ENCODE measurements at regions not wholly inside any gene's neighbourhood (a gene's known extent, or its start where the extent isn't known, plus 50 kb on each side); places are given as distances from the start of the nearest gene placed in this dataset.

DNA sequence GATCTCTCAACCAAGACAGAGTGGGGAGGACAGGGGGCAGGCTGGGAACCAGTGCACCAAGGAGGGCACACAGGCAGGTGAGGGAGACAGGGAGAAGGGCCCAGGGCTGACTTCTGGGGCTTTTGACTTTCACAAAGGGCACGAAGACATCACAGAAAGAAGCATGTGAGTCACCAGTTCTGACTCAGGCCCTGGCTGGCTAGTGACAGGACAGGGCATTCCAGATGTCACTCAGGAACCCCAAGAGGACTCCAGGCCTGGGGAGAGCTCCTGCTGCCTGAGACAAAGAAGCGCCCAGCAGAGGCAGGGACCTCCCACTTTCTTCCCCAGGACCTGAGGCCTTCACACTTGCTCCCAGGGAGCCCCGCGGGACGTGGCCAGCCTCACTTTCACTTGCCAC, 497.2 kb downstream of the BUD13 start:
- H3K4me3 ChIP-seq: no peak overlapping the region
- no peak for DNase-seq (ENCODE audit: low spot score in 2 of 2)
- 69% methylated on average over 5 of the region's 5 CpGs for WGBS
- no peak overlapping the region for H3K27ac ChIP-seq
- H3K27me3 ChIP-seq: peaks cover 21% of the 10 kb centered on the region
- no peaks in the 10 kb centered on the region for H3K9me3 ChIP-seq
- H3K4me1 ChIP-seq: peaks cover 4% of the 10 kb centered on the region
- H3K36me3 ChIP-seq: no peaks in the 10 kb centered on the region
- TF ChIP-seq EP300 (IDR thresholded peaks at IDR 0.05) (no peak), POLR2AphosphoS5 (IDR thresholded peaks at IDR 0.05) (no peak), POLR2A (IDR thresholded peaks at IDR 0.05) (no peak)
- TF ChIP-seq, protein P1, sequence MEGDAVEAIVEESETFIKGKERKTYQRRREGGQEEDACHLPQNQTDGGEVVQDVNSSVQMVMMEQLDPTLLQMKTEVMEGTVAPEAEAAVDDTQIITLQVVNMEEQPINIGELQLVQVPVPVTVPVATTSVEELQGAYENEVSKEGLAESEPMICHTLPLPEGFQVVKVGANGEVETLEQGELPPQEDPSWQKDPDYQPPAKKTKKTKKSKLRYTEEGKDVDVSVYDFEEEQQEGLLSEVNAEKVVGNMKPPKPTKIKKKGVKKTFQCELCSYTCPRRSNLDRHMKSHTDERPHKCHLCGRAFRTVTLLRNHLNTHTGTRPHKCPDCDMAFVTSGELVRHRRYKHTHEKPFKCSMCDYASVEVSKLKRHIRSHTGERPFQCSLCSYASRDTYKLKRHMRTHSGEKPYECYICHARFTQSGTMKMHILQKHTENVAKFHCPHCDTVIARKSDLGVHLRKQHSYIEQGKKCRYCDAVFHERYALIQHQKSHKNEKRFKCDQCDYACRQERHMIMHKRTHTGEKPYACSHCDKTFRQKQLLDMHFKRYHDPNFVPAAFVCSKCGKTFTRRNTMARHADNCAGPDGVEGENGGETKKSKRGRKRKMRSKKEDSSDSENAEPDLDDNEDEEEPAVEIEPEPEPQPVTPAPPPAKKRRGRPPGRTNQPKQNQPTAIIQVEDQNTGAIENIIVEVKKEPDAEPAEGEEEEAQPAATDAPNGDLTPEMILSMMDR (IDR thresholded peaks at IDR 0.05): no peak

DNA sequence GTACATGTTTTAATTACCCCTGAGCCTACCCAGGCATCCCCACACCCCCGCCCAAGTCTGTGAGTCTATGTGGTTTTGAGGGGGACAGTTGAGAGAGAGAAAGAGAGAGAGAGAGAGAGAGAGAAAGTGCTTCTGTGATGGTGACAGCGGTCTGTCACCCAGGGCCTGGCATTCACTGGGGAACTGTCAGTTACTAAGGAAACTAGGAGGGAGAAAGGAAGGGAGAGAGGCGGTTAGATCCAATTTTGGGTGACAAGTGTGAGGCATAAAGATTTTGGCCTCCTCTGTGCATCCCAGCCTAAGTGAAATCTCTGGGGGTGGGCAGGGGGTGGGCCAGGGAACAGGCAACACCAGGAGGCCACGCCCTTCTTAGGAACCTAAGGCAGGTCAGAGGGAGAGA, 498.3 kb downstream of the BUD13 start:
- Histone ChIP-seq H3K27me3 (peaks cover 24% of the 10 kb centered on the region), H3K36me3 (no peaks in the 10 kb centered on the region), H3K27ac (no peak overlapping the region), H3K9me3 (no peaks in the 10 kb centered on the region), H3K4me3 (no peak overlapping the region), H3K4me1 (peaks cover 4% of the 10 kb centered on the region)
- TF ChIP-seq POLR2AphosphoS5 (IDR thresholded peaks at IDR 0.05): no peak
- TF ChIP-seq EP300 (IDR thresholded peaks at IDR 0.05): no peak
- no peak for TF ChIP-seq POLR2A (IDR thresholded peaks at IDR 0.05)
- TF ChIP-seq, protein P1 (IDR thresholded peaks at IDR 0.05): no peak
- 77% methylated on average over 4 of the region's 4 CpGs for WGBS
- no peak for DNase-seq (ENCODE audit: low spot score in 2 of 2)

DNA sequence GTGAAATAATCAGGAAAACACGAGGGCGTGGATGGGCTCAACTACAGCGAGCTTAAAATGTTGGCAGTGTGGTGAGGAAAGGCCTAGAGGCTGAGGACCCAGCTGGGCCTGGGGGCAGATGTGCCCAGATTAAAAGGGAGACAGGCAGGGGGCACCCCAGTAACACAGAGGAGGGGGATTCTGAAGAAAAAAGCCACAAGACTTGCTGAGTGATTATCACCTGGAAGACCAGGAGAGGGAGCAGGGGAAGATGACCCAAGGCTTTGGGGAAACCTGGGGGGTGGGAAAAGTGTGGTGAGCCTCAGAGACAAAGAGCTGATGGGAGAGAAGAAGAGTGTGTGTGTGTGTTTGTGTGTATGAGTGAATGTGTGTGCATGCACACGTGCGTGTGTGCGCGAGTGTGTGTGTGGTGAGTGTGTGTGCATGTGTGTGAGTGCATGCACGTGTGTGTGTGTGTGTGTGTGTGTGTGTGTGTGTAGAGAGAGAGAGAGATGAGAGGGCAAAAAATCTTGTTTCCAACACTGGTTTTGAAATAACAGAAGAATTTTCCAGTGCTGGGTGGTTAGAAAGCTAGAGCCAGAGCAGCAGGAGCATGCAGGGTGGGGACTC, 500.5 kb downstream of the BUD13 start:
- Histone ChIP-seq H3K36me3 (no peaks in the 10 kb centered on the region), H3K4me3 (no peak overlapping the region), H3K4me1 (peaks cover 4% of the 10 kb centered on the region), H3K9me3 (no peaks in the 10 kb centered on the region), H3K27me3 (peaks cover 24% of the 10 kb centered on the region), H3K27ac (no peak overlapping the region)
- 61% methylated on average over 8 of the region's 8 CpGs for WGBS
- no peak for DNase-seq (ENCODE audit: low spot score in 2 of 2)
- no peak for TF ChIP-seq POLR2AphosphoS5 (IDR thresholded peaks at IDR 0.05)
- TF ChIP-seq, protein P1 (IDR thresholded peaks at IDR 0.05): no peak
- no peak for TF ChIP-seq EP300 (IDR thresholded peaks at IDR 0.05)

DNA sequence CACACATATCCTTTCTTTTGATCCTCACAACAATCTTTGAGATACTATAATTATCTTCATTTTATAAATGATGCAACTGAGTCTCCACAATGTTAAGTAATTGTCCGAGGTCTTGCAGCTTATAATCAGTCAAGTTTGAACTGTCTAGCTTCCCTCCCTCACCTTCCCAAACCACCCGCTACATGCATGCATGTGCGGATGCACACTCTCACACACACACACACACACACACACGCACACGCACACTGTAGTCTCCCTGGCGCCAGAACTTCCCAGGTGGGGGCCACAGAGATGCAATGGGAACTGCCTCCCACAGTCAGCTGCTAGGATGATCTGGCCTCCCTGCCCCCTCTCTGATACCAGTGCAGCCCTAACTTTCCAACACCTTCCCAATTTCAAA, 501.3 kb downstream of the BUD13 start:
- no peaks in the 10 kb centered on the region for H3K36me3 ChIP-seq
- no peak overlapping the region for H3K27ac ChIP-seq
- no peak for DNase-seq (ENCODE audit: low spot score in 2 of 2)
- no peak for TF ChIP-seq POLR2A (IDR thresholded peaks at IDR 0.05)
- no peak for TF ChIP-seq EP300 (IDR thresholded peaks at IDR 0.05)
- TF ChIP-seq, protein P1 (IDR thresholded peaks at IDR 0.05): no peak
- TF ChIP-seq POLR2AphosphoS5 (IDR thresholded peaks at IDR 0.05): no peak
- H3K27me3 ChIP-seq: peaks cover 22% of the 10 kb centered on the region
- 81% methylated on average over 6 of the region's 6 CpGs for WGBS
- peaks cover 2% of the 10 kb centered on the region for H3K4me1 ChIP-seq
- H3K4me3 ChIP-seq: no peak overlapping the region
- no peaks in the 10 kb centered on the region for H3K9me3 ChIP-seq

DNA sequence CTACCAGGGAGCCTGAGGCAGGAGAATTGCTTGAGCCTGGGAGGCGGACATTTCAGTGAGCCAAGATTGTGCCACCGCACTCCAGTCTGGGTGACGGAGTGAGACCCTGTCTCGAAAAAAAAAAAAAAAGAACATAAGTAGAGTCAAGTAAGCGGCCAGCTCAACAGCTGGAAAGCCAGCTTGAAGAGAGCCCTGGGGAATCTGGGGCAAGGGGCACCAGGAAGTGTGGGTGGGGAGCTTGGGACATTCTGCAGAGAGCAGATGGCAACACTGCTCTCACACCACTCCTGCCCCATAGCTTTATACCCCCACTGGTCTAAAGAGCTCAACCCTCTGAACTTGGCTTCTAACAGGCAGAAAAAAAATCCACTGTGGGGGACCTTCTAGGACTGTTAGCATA, 505.6 kb downstream of the BUD13 start:
- no peak for DNase-seq (ENCODE audit: low spot score in 2 of 2)
- Histone ChIP-seq H3K9me3 (no peaks in the 10 kb centered on the region), H3K4me1 (no peaks in the 10 kb centered on the region), H3K4me3 (no peak overlapping the region), H3K27ac (no peak overlapping the region), H3K36me3 (no peaks in the 10 kb centered on the region), H3K27me3 (peaks cover 28% of the 10 kb centered on the region)
- WGBS: 78% methylated on average over 5 of the region's 5 CpGs
- no peak for TF ChIP-seq EP300 (IDR thresholded peaks at IDR 0.05)

DNA sequence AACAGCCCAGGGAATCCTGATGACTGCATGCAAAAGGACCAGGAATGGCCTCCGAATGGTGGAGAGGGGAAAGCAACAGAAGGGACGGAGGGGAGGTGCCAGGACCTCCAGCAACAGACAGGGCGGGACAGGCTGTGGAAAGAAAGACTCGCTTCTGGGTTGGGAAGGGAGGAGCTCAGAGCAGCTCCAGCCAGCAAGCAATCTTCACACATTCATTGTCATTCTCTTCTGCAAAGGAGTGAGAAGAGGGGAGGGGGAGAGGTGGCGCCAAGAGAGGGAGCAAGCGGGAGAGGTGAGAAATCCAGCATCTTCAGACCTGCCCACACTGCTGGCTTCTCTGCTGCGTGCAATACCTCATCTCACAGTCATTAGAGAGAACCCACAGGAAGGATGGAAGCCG, 509.0 kb downstream of the BUD13 start:
- 46% methylated on average over 8 of the region's 8 CpGs for WGBS
- Histone ChIP-seq H3K36me3 (no peaks in the 10 kb centered on the region), H3K4me1 (no peaks in the 10 kb centered on the region), H3K9me3 (no peaks in the 10 kb centered on the region), H3K4me3 (no peak overlapping the region), H3K27ac (no peak overlapping the region), H3K27me3 (peaks cover 39% of the 10 kb centered on the region)
- TF ChIP-seq POLR2AphosphoS5 (IDR thresholded peaks at IDR 0.05) (no peak), EP300 (IDR thresholded peaks at IDR 0.05) (no peak)
- no peak for DNase-seq (ENCODE audit: low spot score in 2 of 2)

All from suprapubic skin (tissue), 4 donors.